HepG2 (cell line): ENCODE measurements at regions not wholly inside any gene's neighbourhood (a gene's known extent, or its start where the extent isn't known, plus 50 kb on each side); places are given as distances from the start of the nearest gene placed in this dataset.

Source experiments
- ATAC-seq: fragments of 200-7000 bp; cut with Tn5 transposase; 3 replicates; pipeline ENCODE4 v1.9.1; 2020; ENCODE audit warnings: mild to moderate bottlenecking, moderate library complexity
- BruUV-seq: library from RNA; stranded (reverse); fragments of 400-500 nt; replicated peaks from 2 replicates; lab custom pipeline; 2021; lab: Mats Ljungman, UMichigan
- CTCF ChIA-PET: fragments of 300-600 bp; formaldehyde crosslinking; extraction: SDS; loops from one replicate; lab custom pipeline; 2021; ENCODE audit warnings: low total read pairs, inconsistent platforms, low intra/inter-chr PET ratio; lab: Yijun Ruan, JAX
- POLR2A ChIA-PET: fragments of 350-600 bp; sonication (Branson Sonifier 250); formaldehyde crosslinking; loops from one replicate; lab custom pipeline; 2020; ENCODE audit warnings: antibody characterized with exemption, inconsistent platforms; lab: Yijun Ruan, JAX
- DNase-seq: peaks from one replicate; pipeline ENCODE4 v3.0.0-alpha.2; 2015; ENCODE audit warnings: low spot score
- FAIRE-seq: peaks from 3 replicates; lab custom pipeline; 2011; peaks lifted over from hg19 to GRCh38; lab: Jason Lieb, UNC
- H2AFZ ChIP-seq: one replicate; pipeline ENCODE4 v1.6.1; 2011; ENCODE audit warnings: low read length, inconsistent platforms
- H3K27ac ChIP-seq: fragments of 300-600 bp; 3 replicates; pipeline ENCODE4 v1.8.0; 2011; ENCODE audit warnings: mixed run types, mild to moderate bottlenecking, mixed read lengths, low read length, inconsistent platforms; ENCODE audit not compliant: insufficient read depth; ENCODE audit errors: extremely low read length
- H3K27me3 ChIP-seq, 2 experiments: fragments of 200-600 bp in 1 of 2; 2 replicates in 1 of 2; 3 replicates in 1 of 2; pipeline versions ENCODE4 v1.6.0 to v1.8.0; 2011; ENCODE audit warnings: low read length in 2 of 2, mild to moderate bottlenecking in 2 of 2, moderate library complexity in 2 of 2, inconsistent platforms in 1 of 2; ENCODE audit not compliant: insufficient read depth in 2 of 2, control insufficient read depth in 1 of 2
- H3K36me3 ChIP-seq, 2 experiments: fragments of 200-600 bp in 1 of 2; replicated peaks in 1 of 2; 2 replicates in 1 of 2; 3 replicates in 1 of 2; pipeline versions ENCODE4 v1.5.1 to v1.8.0; 2011; ENCODE audit warnings: low read length in 2 of 2, inconsistent platforms in 1 of 2; ENCODE audit not compliant: insufficient read depth in 2 of 2, control insufficient read depth in 1 of 2
- H3K4me1 ChIP-seq: 2 replicates; pipeline ENCODE4 v1.5.1; 2012; ENCODE audit warnings: low read length, inconsistent platforms; ENCODE audit not compliant: insufficient read depth
- H3K4me2 ChIP-seq: 2 replicates; pipeline ENCODE4 v1.6.0; 2011; ENCODE audit warnings: low read depth, low read length, inconsistent platforms
- H3K4me3 ChIP-seq, 3 experiments: fragments of 200-600 bp in 1 of 3; sonication (generic), shearing (Covaris generic) in 1 of 3; replicated peaks in 1 of 3; 2 replicates each; pipeline ENCODE4 v1.5.1; 2011 to 2016; ENCODE audit warnings: low read length in 3 of 3, inconsistent platforms in 2 of 3, low read depth in 2 of 3, mild to moderate bottlenecking in 2 of 3, control low read depth in 1 of 3, mixed read lengths in 1 of 3; ENCODE audit not compliant: insufficient read depth in 1 of 3
- H3K79me2 ChIP-seq: one replicate; pipeline ENCODE4 v1.6.1; 2011; ENCODE audit warnings: low read length, inconsistent platforms; ENCODE audit not compliant: insufficient read depth
- H3K9ac ChIP-seq: 2 replicates; pipeline ENCODE4 v1.6.0; 2011; ENCODE audit warnings: mild to moderate bottlenecking, low read depth, low read length, inconsistent platforms; ENCODE audit not compliant: insufficient read depth
- H3K9me3 ChIP-seq: 2 replicates; pipeline ENCODE4 v1.5.1; 2012; ENCODE audit warnings: mild to moderate bottlenecking, low read length
- H4K20me1 ChIP-seq: 2 replicates; pipeline ENCODE4 v1.6.0; 2011; ENCODE audit warnings: inconsistent platforms, mild to moderate bottlenecking, low read length, moderate library complexity; ENCODE audit not compliant: insufficient read depth
- NR0B2 ChIP-seq: sonication (generic); formaldehyde crosslinking; IDR thresholded peaks from 2 replicates; pipeline ENCODE4 v1.4.0; 2020; ENCODE audit warnings: mild to moderate bottlenecking, missing genetic modification reagents
- ZFYVE20 ChIP-seq: sonication (generic); formaldehyde crosslinking; IDR thresholded peaks from 2 replicates; pipeline ENCODE4 v1.8.0; 2023; ENCODE audit warnings: low read depth, mild to moderate bottlenecking, moderate library complexity, missing genetic modification reagents, borderline replicate concordance
- ZMAT3 ChIP-seq: sonication (generic); formaldehyde crosslinking; conservative IDR thresholded peaks from 2 replicates; pipeline ENCODE4 v1.7.0; 2021; ENCODE audit warnings: missing genetic modification reagents
- ZNF251 ChIP-seq: sonication (generic); formaldehyde crosslinking; IDR thresholded peaks from 2 replicates; pipeline ENCODE4 v1.9.0; 2021; ENCODE audit warnings: mild to moderate bottlenecking, missing genetic modification reagents
- ZNF577 ChIP-seq: sonication (generic); formaldehyde crosslinking; IDR thresholded peaks from 2 replicates; pipeline ENCODE4 v1.4.0; 2020; ENCODE audit warnings: mild to moderate bottlenecking, low read depth, missing genetic modification reagents, borderline replicate concordance
- ZNF644 ChIP-seq: IDR thresholded peaks from 2 replicates; pipeline ENCODE4 v1.6.1; 2016; ENCODE audit warnings: low read depth
- ZNF746 ChIP-seq: sonication (generic); formaldehyde crosslinking; IDR thresholded peaks from 2 replicates; pipeline ENCODE4 v1.8.0; 2022; ENCODE audit warnings: mild to moderate bottlenecking, missing genetic modification reagents
- WGBS: methylation state at CpG from one replicate; pipeline ENCODE4 v1.1.6; 2017; ENCODE audit warnings: low lambda C conversion rate; 5-methylcytosine and 5-hydroxymethylcytosine counted together
- in situ Hi-C: cut with HindIII; loops from 2 replicates; pipeline ENCODE4 v1.10.0; 2017; ENCODE audit warnings: low pct_unique_long_range_greater_than_20kb; ENCODE audit not compliant: extremely low pct_ligation_motif_present
- intact Hi-C: fragments of 100-400 bp; cut with micrococcal nuclease; formaldehyde crosslinking; loops from one replicate; pipeline ENCODE4 v1.10.0; 2022; ENCODE audit not compliant: unreplicated experiment
- TF ChIP-seq, protein P1 (sequence below): sonication (generic); formaldehyde crosslinking; IDR thresholded peaks from 2 replicates; pipeline ENCODE4 v1.4.0; 2020; ENCODE audit warnings: missing genetic modification reagents, borderline replicate concordance
- TF ChIP-seq, protein P2 (sequence below): sonication (generic); formaldehyde crosslinking; IDR thresholded peaks from 2 replicates; pipeline ENCODE4 v1.4.0; 2020; ENCODE audit warnings: missing genetic modification reagents, borderline replicate concordance
- TF ChIP-seq, protein P3 (sequence below): sonication (generic); formaldehyde crosslinking; IDR thresholded peaks from 2 replicates; pipeline ENCODE4 v1.4.0; 2020; ENCODE audit warnings: low read depth, missing genetic modification reagents
- TF ChIP-seq, protein P4 (sequence below): sonication (generic); formaldehyde crosslinking; IDR thresholded peaks from 2 replicates; pipeline ENCODE4 v1.8.1; 2023; ENCODE audit warnings: missing genetic modification reagents, inconsistent platforms, borderline replicate concordance

- TF ChIP-seq, protein P1, sequence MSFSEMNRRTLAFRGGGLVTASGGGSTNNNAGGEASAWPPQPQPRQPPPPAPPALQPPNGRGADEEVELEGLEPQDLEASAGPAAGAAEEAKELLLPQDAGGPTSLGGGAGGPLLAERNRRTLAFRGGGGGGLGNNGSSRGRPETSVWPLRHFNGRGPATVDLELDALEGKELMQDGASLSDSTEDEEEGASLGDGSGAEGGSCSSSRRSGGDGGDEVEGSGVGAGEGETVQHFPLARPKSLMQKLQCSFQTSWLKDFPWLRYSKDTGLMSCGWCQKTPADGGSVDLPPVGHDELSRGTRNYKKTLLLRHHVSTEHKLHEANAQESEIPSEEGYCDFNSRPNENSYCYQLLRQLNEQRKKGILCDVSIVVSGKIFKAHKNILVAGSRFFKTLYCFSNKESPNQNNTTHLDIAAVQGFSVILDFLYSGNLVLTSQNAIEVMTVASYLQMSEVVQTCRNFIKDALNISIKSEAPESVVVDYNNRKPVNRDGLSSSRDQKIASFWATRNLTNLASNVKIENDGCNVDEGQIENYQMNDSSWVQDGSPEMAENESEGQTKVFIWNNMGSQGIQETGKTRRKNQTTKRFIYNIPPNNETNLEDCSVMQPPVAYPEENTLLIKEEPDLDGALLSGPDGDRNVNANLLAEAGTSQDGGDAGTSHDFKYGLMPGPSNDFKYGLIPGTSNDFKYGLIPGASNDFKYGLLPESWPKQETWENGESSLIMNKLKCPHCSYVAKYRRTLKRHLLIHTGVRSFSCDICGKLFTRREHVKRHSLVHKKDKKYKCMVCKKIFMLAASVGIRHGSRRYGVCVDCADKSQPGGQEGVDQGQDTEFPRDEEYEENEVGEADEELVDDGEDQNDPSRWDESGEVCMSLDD (CRISPR knock-in tag), result no peak
- no peak for TF ChIP-seq ZNF577 (CRISPR knock-in tag)
These were observed 704.3 kb downstream of the SLITRK1 start (continued) for GRCh38 chr13:83178008-83178407.

DNA sequence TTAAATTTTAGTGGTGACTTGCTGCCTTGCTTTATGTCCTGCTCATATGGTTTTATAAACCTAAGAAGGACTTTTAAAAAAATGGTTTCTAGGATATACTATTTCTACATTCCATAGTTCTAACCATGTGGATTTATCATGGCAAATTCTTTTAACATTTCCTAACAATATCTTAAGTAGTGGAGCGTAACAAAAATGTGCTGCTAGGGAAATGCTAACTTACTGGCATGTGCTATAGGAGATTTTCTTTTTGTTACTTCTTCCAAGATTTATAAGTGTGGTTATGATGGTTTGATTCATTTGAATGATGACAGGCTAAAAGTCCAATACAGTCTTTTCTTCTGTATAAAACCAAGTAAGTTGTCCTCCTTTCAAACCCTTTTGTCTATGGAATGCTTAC, 713.7 kb downstream of the SLITRK1 start:
- BruUV-seq, result no TSS peak
- Histone ChIP-seq H3K4me2 (no peak overlapping the region), H4K20me1 (no peaks in the 10 kb centered on the region), H3K9me3 (peaks cover 13% of the 10 kb centered on the region), H2AFZ (no peak overlapping the region), H3K4me1 (no peaks in the 10 kb centered on the region), H3K27ac (no peak overlapping the region), H3K79me2 (no peaks in the 10 kb centered on the region), H3K27me3 (no peaks in the 10 kb centered on the region), H3K9ac (no peak overlapping the region), H3K4me3 (no peak overlapping the region), H3K36me3 (no peaks in the 10 kb centered on the region)
- FAIRE-seq (no peak), DNase-seq (no peak), ATAC-seq (no peak)
- ChIA-PET CTCF (no interaction called here), POLR2A (no interaction called here)
- WGBS, result 6% methylated on average over 1 of the region's 1 CpG
- in situ Hi-C loops (no loop called here), intact Hi-C loops (no loop called here)
- TF ChIP-seq ZMAT3, result no peak
- no peak for TF ChIP-seq ZNF746
- TF ChIP-seq ZFYVE20 (CRISPR knock-in tag), result no peak
- no peak for TF ChIP-seq ZNF251 (CRISPR knock-in tag)
- TF ChIP-seq, protein P2, sequence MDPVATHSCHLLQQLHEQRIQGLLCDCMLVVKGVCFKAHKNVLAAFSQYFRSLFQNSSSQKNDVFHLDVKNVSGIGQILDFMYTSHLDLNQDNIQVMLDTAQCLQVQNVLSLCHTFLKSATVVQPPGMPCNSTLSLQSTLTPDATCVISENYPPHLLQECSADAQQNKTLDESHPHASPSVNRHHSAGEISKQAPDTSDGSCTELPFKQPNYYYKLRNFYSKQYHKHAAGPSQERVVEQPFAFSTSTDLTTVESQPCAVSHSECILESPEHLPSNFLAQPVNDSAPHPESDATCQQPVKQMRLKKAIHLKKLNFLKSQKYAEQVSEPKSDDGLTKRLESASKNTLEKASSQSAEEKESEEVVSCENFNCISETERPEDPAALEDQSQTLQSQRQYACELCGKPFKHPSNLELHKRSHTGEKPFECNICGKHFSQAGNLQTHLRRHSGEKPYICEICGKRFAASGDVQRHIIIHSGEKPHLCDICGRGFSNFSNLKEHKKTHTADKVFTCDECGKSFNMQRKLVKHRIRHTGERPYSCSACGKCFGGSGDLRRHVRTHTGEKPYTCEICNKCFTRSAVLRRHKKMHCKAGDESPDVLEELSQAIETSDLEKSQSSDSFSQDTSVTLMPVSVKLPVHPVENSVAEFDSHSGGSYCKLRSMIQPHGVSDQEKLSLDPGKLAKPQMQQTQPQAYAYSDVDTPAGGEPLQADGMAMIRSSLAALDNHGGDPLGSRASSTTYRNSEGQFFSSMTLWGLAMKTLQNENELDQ (CRISPR knock-in tag), result no peak
- TF ChIP-seq, protein P3, sequence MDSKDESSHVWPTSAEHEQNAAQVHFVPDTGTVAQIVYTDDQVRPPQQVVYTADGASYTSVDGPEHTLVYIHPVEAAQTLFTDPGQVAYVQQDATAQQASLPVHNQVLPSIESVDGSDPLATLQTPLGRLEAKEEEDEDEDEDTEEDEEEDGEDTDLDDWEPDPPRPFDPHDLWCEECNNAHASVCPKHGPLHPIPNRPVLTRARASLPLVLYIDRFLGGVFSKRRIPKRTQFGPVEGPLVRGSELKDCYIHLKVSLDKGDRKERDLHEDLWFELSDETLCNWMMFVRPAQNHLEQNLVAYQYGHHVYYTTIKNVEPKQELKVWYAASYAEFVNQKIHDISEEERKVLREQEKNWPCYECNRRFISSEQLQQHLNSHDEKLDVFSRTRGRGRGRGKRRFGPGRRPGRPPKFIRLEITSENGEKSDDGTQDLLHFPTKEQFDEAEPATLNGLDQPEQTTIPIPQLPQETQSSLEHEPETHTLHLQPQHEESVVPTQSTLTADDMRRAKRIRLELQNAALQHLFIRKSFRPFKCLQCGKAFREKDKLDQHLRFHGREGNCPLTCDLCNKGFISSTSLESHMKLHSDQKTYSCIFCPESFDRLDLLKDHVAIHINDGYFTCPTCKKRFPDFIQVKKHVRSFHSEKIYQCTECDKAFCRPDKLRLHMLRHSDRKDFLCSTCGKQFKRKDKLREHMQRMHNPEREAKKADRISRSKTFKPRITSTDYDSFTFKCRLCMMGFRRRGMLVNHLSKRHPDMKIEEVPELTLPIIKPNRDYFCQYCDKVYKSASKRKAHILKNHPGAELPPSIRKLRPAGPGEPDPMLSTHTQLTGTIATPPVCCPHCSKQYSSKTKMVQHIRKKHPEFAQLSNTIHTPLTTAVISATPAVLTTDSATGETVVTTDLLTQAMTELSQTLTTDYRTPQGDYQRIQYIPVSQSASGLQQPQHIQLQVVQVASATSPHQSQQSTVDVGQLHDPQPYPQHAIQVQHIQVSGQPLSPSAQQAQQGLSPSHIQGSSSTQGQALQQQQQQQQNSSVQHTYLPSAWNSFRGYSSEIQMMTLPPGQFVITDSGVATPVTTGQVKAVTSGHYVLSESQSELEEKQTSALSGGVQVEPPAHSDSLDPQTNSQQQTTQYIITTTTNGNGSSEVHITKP, result no peak
- TF ChIP-seq ZNF644 (CRISPR knock-in tag), result no peak
- TF ChIP-seq, protein P4, sequence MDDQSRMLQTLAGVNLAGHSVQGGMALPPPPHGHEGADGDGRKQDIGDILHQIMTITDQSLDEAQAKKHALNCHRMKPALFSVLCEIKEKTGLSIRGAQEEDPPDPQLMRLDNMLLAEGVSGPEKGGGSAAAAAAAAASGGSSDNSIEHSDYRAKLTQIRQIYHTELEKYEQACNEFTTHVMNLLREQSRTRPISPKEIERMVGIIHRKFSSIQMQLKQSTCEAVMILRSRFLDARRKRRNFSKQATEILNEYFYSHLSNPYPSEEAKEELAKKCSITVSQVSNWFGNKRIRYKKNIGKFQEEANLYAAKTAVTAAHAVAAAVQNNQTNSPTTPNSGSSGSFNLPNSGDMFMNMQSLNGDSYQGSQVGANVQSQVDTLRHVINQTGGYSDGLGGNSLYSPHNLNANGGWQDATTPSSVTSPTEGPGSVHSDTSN (CRISPR knock-in tag), result no peak
- no peak for TF ChIP-seq NR0B2 (CRISPR knock-in tag)
